HG02798 (cell line): ENCODE measurements at regions not wholly inside any gene's neighbourhood (a gene's known extent, or its start where the extent isn't known, plus 50 kb on each side); places are given as distances from the start of the nearest gene placed in this dataset.
"Not testable (repeated sequence)": the region's sequence is repeated elsewhere in the genome, so short reads cannot be mapped to it uniquely, and the experiment has no call there.

Experiments used
- ATAC-seq: cut with Tn5 transposase; IDR thresholded peaks from one replicate; pipeline ENCODE4 v1.9.1; 2021; ENCODE audit warnings: mild to moderate bottlenecking; ENCODE audit not compliant: unreplicated experiment, poor library complexity

- no peak for ATAC-seq
These were observed 57.6 kb downstream of the PTTG1 start for GRCh38 chr5:160479220-160479619.

GRCh38 chr5:160479926-160480325 lies 58.3 kb downstream of the PTTG1 start:
- no peak for ATAC-seq

GRCh38 chr5:160480652-160481051 lies 59.0 kb downstream of the PTTG1 start:
- ATAC-seq = no peak

GRCh38 chr5:160484678-160485077 lies 63.0 kb downstream of the PTTG1 start:
- ATAC-seq = no peak

GRCh38 chr5:160485364-160485969 lies 63.8 kb downstream of the PTTG1 start:
- ATAC-seq = no peak

- peak; percentile 61 for ATAC-seq
These were observed 64.9 kb downstream of the PTTG1 start for GRCh38 chr5:160486573-160486972.

- no peak for ATAC-seq
These were observed 67.0 kb downstream of the PTTG1 start for GRCh38 chr5:160488394-160489325.

- no peak for ATAC-seq
These were observed 69.8 kb downstream of the PTTG1 start for GRCh38 chr5:160491438-160491837.

GRCh38 chr5:160492565-160492964 lies 70.9 kb downstream of the PTTG1 start:
- no peak for ATAC-seq

GRCh38 chr5:160493806-160494338 lies 72.2 kb downstream of the PTTG1 start:
- peak; percentile 34 for ATAC-seq

GRCh38 chr5:160494451-160494850 lies 72.8 kb downstream of the PTTG1 start:
- no peak for ATAC-seq

GRCh38 chr5:160496334-160496733 lies 74.7 kb downstream of the PTTG1 start:
- peak; percentile 69 for ATAC-seq

GRCh38 chr5:160496784-160497183 lies 75.1 kb downstream of the PTTG1 start:
- ATAC-seq = no peak

- ATAC-seq = no peak
These were observed 76.2 kb downstream of the PTTG1 start for GRCh38 chr5:160497878-160498277.

GRCh38 chr5:160498441-160499043 lies 76.9 kb downstream of the PTTG1 start:
- not testable (repeated sequence) for ATAC-seq

GRCh38 chr5:160500786-160501779 lies 79.4 kb downstream of the PTTG1 start:
- no peak for ATAC-seq

- ATAC-seq = no peak
These were observed 83.3 kb downstream of the PTTG1 start for GRCh38 chr5:160504906-160505305.

GRCh38 chr5:160506006-160507004 lies 84.7 kb downstream of the PTTG1 start:
- ATAC-seq = peak; percentile 72
